SK-N-SH treated with all-trans-retinoic acid at 6 μM for 48 hours (cell line): ENCODE measurements at regions not wholly inside any gene's neighbourhood (a gene's known extent, or its start where the extent isn't known, plus 50 kb on each side); places are given as distances from the start of the nearest gene placed in this dataset.

Experiments used
- CSDC2 ChIP-seq: fragments of 250-450 bp; sonication (Bioruptor Pico); IDR thresholded peaks from 2 replicates; pipeline ENCODE4 v1.5.0; 2020; ENCODE audit warnings: mild to moderate bottlenecking, moderate library complexity
- RARB ChIP-seq: fragments of 250-450 bp; sonication (Bioruptor Pico); IDR thresholded peaks from 2 replicates; pipeline ENCODE4 v1.8.0; 2021; ENCODE audit warnings: mild to moderate bottlenecking, moderate library complexity
- SNAI2 ChIP-seq: fragments of 250-450 bp; sonication (Bioruptor Pico); IDR thresholded peaks from 2 replicates; pipeline ENCODE4 v1.5.0; 2020; ENCODE audit warnings: mild to moderate bottlenecking, moderate library complexity
- ZFP30 ChIP-seq: fragments of 450-650 bp; formaldehyde crosslinking; IDR thresholded peaks from 2 replicates; pipeline ENCODE4 v1.5.0; 2022; ENCODE audit warnings: mild to moderate bottlenecking, moderate library complexity
- TF ChIP-seq, protein P1 (sequence below): fragments of 250-450 bp; sonication (Bioruptor Pico); IDR thresholded peaks from 2 replicates; pipeline ENCODE4 v1.8.0; 2020; ENCODE audit warnings: mild to moderate bottlenecking, moderate library complexity, borderline replicate concordance
- TF ChIP-seq, protein P2 (sequence below): fragments of 250-450 bp; sonication (Bioruptor Pico); IDR thresholded peaks from 2 replicates; pipeline ENCODE4 v1.8.0; 2021; ENCODE audit warnings: low read depth, mild to moderate bottlenecking, moderate library complexity, borderline replicate concordance

DNA sequence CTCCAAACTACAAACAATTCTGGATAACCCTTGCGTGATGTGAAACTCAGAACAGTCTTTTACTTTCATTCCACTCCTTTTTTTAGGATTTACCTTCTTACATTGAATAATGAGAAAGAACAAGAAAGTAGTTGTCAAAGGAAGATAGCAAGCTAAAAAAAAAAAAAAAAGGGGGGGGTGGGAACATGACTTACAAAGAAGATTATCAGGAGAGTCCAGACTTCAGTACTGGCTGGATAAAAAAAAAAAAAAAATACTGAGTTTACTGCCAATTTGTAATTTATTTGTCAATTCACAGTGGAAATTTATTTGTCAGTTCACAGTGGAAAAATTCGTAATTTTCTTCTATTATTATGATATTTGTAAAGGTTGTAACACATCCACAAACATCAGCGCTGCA is 792.4 kb upstream of the SLITRK5 start:
- no peak for TF ChIP-seq RARB (CRISPR knock-in tag)
- no peak for TF ChIP-seq ZFP30 (CRISPR knock-in tag)
- no peak for TF ChIP-seq SNAI2 (CRISPR knock-in tag)
- TF ChIP-seq CSDC2 (CRISPR knock-in tag), result no peak
- TF ChIP-seq, protein P1, sequence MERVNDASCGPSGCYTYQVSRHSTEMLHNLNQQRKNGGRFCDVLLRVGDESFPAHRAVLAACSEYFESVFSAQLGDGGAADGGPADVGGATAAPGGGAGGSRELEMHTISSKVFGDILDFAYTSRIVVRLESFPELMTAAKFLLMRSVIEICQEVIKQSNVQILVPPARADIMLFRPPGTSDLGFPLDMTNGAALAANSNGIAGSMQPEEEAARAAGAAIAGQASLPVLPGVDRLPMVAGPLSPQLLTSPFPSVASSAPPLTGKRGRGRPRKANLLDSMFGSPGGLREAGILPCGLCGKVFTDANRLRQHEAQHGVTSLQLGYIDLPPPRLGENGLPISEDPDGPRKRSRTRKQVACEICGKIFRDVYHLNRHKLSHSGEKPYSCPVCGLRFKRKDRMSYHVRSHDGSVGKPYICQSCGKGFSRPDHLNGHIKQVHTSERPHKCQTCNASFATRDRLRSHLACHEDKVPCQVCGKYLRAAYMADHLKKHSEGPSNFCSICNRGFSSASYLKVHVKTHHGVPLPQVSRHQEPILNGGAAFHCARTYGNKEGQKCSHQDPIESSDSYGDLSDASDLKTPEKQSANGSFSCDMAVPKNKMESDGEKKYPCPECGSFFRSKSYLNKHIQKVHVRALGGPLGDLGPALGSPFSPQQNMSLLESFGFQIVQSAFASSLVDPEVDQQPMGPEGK (CRISPR knock-in tag), result no peak
- TF ChIP-seq, protein P2, sequence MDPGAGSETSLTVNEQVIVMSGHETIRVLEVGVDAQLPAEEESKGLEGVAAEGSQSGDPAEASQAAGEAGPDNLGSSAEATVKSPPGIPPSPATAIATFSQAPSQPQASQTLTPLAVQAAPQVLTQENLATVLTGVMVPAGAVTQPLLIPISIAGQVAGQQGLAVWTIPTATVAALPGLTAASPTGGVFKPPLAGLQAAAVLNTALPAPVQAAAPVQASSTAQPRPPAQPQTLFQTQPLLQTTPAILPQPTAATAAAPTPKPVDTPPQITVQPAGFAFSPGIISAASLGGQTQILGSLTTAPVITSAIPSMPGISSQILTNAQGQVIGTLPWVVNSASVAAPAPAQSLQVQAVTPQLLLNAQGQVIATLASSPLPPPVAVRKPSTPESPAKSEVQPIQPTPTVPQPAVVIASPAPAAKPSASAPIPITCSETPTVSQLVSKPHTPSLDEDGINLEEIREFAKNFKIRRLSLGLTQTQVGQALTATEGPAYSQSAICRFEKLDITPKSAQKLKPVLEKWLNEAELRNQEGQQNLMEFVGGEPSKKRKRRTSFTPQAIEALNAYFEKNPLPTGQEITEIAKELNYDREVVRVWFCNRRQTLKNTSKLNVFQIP (CRISPR knock-in tag), result no peak
